Renal cortical epithelial cell (primary cell): ENCODE measurements at regions not wholly inside any gene's neighbourhood (a gene's known extent, or its start where the extent isn't known, plus 50 kb on each side); places are given as distances from the start of the nearest gene placed in this dataset.

Experiments
- DNase-seq: peaks from one replicate; pipeline ENCODE4 v3.0.0-alpha.2; 2011; ENCODE audit warnings: low read depth

GRCh38 chr1:82221721-82222120, 421.0 kb downstream of the ADGRL2 start:
- DNase-seq, result no peak

- no peak for DNase-seq
Observed at GRCh38 chr1:82220754-82221153, 420.0 kb downstream of the ADGRL2 start.

- DNase-seq, result no peak
Observed at GRCh38 chr1:82219841-82220240, 419.1 kb downstream of the ADGRL2 start.

GRCh38 chr1:82218846-82219245, 418.1 kb downstream of the ADGRL2 start:
- DNase-seq, result no peak

GRCh38 chr1:82215853-82216175, 415.1 kb downstream of the ADGRL2 start:
- no peak for DNase-seq

GRCh38 chr1:82215056-82215852, 414.5 kb downstream of the ADGRL2 start:
- no peak for DNase-seq

- no peak for DNase-seq
Observed at GRCh38 chr1:82214606-82215005, 413.9 kb downstream of the ADGRL2 start.

- DNase-seq, result no peak
Observed at GRCh38 chr1:82197606-82198005, 396.9 kb downstream of the ADGRL2 start.

GRCh38 chr1:82195245-82195644, 394.5 kb downstream of the ADGRL2 start:
- DNase-seq, result no peak

- no peak for DNase-seq
Observed at GRCh38 chr1:82185084-82185483, 384.4 kb downstream of the ADGRL2 start.

- no peak for DNase-seq
Observed at GRCh38 chr1:82181846-82182245, 381.1 kb downstream of the ADGRL2 start.

GRCh38 chr1:82179131-82179530, 378.4 kb downstream of the ADGRL2 start:
- no peak for DNase-seq

GRCh38 chr1:82177192-82177591, 376.5 kb downstream of the ADGRL2 start:
- peak; percentile 70 for DNase-seq

GRCh38 chr1:82171955-82172354, 371.2 kb downstream of the ADGRL2 start:
- no peak for DNase-seq

GRCh38 chr1:82168482-82168881, 367.7 kb downstream of the ADGRL2 start:
- no peak for DNase-seq

GRCh38 chr1:82165304-82165703, 364.6 kb downstream of the ADGRL2 start:
- no peak for DNase-seq

GRCh38 chr1:82162486-82163420, 362.0 kb downstream of the ADGRL2 start:
- peak; percentile 95 for DNase-seq

GRCh38 chr1:82161700-82162141, 361.0 kb downstream of the ADGRL2 start:
- DNase-seq, result peak; percentile 82

- DNase-seq, result no peak
Observed at GRCh38 chr1:82160903-82161302, 360.2 kb downstream of the ADGRL2 start.

- DNase-seq, result peak; percentile 15
Observed at GRCh38 chr1:82160036-82160435, 359.3 kb downstream of the ADGRL2 start.

GRCh38 chr1:82158981-82159380, 358.2 kb downstream of the ADGRL2 start:
- no peak for DNase-seq

- no peak for DNase-seq
Observed at GRCh38 chr1:82154219-82154970, 353.7 kb downstream of the ADGRL2 start.
